GM19239 (cell line): ENCODE measurements at regions not wholly inside any gene's neighbourhood (a gene's known extent, or its start where the extent isn't known, plus 50 kb on each side); places are given as distances from the start of the nearest gene placed in this dataset.

ENCODE experiments used
- DNase-seq: peaks from one replicate; pipeline ENCODE4 v3.0.0; 2011; ENCODE audit warnings: low spot score; ENCODE audit not compliant: insufficient read length
- FAIRE-seq: peaks from 2 replicates; lab custom pipeline; 2011; peaks lifted over from hg19 to GRCh38; lab: Jason Lieb, UNC

DNA sequence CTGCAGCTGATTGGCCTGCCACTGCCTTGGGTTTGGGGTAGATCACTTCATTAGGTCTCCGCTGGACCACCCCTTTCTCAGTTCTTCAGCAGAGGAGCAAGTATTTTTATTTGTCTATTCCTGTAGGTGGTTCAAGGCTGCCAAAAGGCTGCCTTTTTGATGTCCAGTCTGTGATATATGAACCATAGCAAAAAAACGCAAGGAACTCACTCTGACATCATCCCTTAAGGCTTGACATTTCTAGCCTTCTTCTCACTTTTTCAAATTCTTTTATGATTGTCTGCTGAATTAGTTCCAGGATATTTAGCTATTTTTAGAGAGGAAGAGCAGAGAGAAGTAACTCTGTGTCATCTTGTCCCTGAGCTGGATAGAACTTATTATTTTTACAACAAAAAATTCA lies 269.2 kb downstream of the BAMBI start:
- DNase-seq: no peak
- no peak for FAIRE-seq

DNA sequence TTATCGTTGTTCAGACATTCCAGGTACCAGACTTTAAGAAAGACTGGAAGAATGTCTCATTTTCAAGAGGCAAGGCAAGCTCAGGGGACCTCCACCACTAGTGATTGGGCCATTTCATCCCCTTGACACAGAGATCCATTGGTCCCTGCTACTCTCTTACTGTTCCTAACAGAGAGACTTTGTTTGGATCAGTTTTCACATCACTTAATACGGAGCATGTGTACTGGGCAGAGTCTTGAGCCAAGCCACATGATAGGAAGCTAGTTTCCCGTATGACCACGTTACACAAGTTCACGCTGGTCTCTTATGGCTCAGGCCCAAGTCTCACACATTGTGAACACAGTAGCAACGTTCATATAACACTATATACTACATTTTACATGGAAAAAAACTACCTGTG lies 269.9 kb downstream of the BAMBI start:
- DNase-seq (no peak), FAIRE-seq (peak; percentile 58)

DNA sequence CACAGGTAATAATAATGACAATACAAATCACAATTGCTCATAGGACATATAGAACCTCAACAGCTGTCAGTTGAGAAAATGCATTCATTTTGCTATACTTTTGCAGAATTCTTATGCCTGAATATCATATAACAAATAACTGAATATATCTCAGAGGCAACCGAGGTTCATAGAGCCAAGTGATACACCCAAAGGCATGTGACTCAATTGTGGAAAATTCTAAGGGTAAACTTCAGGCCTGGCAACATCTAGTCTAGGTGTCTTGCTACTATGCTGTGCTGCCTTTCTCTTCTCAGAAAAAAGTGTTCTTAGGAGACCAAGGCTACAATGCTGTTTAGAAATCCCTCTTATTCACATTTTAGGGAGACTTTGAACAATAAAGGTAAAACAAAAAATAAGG lies 270.7 kb downstream of the BAMBI start:
- no peak for DNase-seq
- peak; percentile 28 for FAIRE-seq

DNA sequence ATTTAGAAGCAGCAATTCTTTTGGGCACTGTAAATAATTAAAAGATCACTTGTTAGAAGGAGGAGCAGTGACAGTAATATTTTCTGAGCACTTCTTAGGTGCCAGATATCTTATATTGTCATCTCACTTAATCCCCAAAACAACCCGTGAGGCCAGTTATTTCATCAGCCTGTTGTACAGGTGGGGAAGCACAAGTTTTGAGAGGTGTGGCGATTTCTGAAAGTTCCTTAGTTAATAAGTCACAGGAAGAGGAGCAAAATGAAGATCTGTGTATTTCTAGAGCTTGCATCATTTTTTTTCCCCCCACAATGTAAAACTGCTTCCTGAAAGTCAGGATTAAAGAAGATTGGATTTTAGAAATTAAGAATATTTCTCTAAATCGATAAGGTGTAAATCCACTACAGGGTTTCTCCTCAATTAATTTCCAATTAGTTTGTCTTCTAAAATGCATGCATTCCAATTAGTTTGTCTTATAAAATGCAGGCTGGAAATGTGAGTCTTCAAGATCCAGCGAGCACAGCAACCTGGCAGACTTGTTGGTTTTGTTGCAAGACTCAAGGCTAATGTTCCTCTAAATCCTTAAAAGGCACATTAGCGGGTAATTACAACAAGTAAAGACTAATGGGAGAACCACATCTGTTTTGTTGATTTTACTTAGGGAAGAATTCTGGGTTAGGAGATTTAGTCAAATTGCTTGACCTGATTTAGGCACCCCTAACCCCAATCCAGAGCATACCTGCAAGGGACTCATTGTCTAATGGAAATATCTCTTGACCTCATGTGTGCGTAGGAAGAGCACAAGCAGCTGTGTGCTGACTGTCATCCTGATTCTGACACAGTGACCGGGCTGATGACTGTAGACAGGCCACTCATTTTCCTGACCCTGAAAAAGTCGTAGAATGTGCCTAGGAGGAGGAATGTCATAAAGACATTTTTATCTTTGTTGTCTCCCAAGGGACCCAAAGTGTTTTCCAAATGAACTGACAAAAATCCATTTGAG lies 272.0 kb downstream of the BAMBI start:
- peak; percentile 26 for DNase-seq
- FAIRE-seq: peak; percentile 86

DNA sequence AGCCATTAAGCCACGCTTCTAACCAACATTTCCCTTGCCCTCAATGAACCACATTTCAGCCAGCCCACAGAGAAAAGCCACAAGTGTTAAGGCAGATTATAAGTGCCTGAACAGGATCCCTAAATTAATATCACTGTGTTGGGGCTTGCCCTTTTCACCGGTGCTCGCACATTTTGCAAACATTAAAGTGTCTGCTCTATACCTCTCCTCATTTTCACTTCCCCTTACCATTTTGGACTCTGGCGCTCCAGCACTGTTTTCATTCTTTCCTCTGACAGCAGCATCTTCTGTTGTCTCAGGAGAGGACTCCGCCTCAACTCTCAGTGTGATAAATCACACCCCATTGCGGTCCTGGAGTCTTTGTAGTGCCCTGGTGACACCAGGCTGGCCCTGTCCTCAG lies 274.2 kb downstream of the BAMBI start:
- DNase-seq (no peak), FAIRE-seq (peak; percentile 84)

DNA sequence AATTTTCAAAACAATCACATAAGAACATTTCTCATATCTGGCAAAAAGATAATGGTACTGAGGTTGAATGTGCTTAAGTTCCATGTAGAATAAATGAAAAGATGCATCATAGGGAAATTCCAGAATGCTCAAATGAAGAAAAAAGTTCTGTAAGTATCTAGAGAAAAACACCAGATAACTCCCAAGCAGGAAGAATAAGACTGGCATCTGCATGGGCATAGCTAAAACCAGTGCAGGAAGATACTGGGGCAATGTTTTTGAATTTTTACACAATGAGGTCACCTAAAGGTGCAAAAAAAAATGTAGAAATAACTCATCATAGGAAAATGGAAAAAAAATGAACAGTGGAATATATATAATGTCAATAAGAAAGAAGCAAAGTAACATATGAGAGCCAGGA lies 275.2 kb downstream of the BAMBI start:
- DNase-seq (no peak), FAIRE-seq (no peak)

DNA sequence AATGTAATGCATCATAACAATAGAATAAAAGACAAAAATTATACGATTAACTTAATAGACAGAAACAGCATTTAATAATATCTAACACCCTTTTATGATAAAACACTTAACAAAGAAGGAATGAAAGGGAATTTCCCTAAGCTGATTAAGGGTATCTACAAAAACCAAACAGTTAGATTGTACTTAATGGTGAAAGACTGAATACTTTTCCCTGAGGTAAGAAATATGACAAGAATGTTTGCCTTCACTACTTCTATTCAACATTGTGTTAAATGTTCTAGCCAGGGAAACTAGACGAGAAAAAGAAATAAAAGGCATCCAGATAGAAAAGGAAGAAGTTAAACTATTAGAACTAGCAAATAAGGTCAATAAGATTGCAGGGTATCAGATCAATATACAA lies 276.9 kb downstream of the BAMBI start:
- no peak for FAIRE-seq
- no peak for DNase-seq

DNA sequence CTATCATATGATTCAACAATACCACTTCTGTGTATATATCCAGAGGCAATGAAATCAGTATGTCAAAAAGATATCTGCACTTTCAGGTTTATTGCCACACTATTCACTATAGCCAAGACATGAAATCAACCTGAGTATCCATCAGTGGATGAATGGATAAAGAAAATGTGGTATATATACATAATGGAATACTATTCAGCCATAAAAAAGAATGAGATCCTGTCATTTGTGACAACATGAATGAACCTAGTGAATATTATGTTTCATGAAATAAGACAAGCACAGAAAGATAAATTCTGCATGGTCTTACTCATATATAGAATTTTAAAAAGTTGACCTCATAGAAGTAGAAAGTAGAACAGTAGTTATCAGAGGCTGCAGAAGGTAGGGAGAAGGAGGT lies 281.1 kb downstream of the BAMBI start:
- no peak for FAIRE-seq
- no peak for DNase-seq

DNA sequence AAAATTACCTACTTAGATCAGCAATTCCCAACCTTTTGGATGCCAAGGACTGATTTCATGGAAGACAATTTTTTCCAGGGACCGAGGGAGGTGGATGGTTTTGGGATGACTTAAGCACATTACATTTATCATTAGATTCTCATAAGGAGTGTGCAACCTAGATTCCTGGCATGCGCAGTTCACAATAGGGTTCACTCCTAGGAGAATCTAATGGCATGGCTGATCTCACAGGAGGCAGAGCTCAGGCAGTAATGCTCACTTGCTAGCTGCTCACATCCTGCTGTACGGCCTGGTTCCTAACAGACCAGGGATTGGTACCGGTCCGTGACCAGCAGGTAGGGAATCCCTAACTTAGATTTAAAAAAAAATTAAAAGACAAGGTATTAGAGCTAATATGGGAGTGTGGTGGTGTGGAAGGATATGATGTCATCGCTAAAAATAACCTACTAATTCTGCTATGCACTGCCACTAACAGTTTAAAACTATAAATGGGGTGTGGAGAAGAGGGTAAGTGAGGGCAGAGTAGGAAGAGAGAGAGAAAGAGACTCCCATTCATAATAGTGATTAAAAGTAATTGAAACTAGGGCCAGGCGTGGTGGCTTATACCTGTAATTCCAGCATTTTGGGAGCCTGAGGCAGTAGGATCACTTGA lies 282.7 kb downstream of the BAMBI start:
- FAIRE-seq (no peak), DNase-seq (no peak)

DNA sequence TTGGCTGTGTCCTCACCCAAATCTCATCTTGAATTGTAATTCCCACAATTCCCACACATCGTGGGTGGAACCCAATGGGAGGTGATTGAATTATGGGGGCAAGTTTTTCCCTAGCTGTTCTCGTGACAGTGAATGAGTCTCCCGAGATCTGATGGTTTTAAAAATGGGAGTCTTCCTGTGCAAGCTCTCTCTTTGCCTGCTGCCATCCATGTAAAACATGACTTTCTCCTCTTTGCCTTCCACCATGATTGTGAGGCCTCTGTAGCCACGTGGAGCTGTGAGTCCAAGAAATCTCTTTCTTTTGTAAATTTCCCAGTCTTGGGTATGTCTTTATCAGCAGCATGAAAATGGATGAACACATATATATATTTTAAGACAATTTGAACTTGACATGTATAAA lies 285.4 kb downstream of the BAMBI start:
- no peak for DNase-seq
- no peak for FAIRE-seq

DNA sequence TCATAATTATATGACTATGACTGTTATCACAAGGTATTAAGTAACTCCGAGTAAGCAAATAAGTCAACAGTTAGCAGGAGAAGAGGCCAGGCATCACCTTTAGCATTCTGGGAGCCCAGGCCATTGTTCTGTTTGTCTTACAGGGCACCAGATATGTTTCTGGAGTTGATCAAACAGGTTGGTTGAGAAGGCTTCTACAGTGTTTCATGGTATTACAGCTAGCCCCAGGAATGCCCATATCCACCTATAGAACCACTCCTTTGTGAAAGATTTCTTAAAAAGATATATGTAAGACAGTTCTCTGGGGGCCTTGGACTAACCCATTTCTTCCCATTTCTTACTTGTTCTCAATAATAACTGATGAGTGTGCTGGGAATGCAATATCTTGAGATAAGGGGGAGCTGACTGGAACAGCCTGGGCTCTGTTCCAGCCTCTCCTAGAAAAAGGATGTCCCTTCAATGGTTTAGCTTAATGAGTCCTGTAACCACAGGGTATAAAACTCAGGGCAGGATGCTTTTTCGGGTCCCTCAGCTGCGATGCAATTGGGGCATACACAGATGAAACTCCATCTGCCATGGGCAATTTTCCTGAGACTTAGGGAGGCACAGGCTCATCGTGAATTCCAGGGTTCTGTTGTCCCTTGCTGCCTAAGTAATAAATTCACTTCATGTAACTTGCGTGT lies 286.4 kb downstream of the BAMBI start:
- FAIRE-seq (no peak), DNase-seq (no peak)

DNA sequence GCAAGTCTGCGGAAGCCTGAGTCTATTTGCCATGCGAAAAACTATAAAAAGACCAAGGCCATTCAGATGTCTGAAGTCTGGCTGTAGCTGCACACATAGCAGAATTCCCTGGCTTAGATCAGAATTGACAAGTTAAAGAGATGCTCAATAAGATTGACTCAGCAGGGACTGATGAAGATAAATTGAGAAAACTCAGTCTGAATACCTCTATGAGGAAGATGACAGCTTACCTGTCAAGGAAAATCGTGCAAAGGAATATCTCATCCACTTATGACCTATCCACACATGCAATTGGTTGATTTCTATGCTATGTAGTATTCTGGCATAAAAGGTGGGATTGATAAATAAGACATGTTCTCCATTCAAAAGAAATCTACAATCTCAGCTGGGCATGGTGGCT lies 288.6 kb downstream of the BAMBI start:
- no peak for FAIRE-seq
- no peak for DNase-seq

DNA sequence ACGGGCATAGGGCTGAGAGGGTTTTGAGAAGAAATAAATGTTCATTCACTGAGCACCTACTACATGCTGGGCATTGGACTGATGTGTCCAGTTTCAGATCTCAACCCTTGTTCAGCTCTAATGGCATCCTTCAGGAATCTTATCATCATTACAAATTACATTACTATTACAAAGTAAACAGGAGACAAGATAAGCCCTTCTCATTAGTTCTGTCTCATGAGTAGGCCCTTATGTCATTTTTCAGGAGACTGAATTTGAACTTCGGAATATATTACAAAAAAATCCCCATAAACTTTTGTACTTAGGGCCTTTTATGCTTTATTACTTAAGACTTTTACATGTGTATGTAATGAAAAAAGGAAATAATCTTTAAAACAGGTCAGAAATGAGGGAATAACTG lies 289.7 kb downstream of the BAMBI start:
- FAIRE-seq (no peak), DNase-seq (no peak)

DNA sequence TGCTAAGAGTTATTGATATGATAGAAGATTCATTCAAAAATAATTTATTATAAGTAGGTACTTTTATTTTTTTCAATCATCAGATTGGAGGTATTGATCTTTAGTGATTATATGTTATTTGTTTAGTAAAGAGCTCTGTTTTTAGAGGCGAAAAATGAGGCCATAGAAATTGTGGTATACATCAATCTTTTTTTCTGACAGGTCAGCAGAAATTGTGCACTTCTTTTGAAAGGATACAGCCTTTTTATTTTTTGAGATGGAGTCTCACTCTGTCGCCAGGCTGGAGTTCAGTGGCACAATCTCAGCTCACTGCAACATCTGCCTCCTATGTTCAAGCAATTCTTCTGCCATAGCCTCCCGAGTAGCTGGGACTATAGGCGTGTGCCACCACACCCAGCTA lies 292.1 kb downstream of the BAMBI start:
- FAIRE-seq (no peak), DNase-seq (no peak)

DNA sequence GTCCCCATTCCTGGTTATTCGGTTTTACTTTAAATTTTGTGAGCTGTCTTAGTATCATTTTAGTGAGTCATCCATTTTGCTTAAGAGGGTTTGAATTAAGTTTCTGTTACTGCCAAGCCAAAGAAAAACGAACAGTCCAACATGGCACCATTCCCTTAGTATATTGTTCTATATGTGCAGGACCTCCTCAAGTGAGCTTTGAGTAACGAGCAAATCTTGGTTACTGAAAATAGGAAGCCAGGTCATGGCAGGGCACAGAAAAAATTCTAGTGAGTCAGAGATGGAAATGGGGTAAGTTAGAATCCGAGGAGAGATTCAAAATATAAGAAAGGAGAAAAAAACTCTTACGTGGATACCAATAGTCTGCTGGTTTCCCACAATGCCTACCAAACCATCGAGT lies 292.9 kb downstream of the BAMBI start:
- FAIRE-seq: no peak
- no peak for DNase-seq

DNA sequence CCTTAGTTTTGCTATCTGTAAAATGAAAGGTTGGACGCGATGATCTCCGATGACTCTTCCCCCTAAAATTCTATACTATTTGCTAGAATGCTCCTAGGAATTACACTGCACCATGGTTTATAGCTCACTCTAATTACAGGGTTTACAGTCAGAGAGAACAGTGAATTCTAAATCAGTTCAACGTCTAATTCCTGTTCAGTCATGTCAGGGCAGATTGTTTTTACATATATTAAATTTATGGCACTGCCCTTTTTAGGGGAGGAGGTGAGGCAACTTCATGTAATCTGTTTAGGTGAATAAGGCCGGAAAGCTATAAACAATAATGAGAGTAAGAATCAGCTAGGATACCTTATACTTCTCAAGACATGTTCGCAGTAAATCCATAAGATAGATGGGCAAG lies 293.9 kb downstream of the BAMBI start:
- DNase-seq (no peak), FAIRE-seq (no peak)

DNA sequence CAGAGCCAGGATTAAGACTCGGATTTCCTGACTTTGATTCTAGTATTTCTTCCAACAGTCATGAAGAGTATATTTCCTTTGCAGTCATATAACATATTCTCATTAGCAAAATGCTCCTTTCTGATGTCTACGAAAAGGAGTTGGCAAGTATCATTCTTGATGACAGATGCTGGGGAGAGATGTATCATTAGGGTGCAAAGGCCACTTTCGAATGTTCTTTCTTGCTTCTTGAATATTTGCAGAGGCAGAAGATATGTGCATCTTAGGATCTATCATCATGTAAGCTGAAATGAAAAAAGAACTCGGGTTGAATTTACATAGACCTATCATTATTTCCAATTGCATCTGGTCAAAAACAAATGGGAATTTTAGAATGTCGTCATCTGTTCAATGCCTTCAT lies 294.4 kb downstream of the BAMBI start:
- FAIRE-seq (no peak), DNase-seq (no peak)

DNA sequence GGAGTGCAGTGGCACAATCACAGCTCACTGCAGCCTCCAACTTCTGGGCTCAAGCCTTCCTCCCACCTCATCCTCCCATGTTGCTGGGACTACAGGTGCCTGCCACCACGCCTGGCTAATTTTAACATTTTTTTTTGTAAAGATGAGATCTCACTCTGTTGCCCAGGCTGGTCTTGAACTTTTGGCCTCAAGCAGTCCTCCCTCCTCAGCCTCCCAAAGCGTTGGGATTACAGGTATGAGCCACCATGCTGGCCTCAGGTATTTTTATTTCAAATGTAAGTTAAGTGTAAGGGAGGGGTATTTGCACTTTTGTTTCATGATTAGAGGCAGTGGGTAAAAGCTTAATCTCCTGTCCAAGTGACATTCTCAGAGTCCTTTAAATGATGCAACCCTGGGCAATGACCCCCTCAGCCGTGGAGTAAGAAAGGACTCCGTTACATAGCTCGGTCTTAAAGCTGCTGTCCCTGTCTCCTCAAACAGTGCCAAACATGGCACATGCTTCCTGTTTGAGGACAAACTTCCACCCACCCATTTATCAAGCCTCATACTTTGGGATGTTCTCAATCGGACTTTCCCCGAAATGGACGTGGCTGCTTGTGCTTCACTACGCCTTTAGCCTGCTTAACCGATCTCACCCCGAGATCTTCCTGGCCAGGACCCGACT lies 296.1 kb downstream of the BAMBI start:
- no peak for FAIRE-seq

DNA sequence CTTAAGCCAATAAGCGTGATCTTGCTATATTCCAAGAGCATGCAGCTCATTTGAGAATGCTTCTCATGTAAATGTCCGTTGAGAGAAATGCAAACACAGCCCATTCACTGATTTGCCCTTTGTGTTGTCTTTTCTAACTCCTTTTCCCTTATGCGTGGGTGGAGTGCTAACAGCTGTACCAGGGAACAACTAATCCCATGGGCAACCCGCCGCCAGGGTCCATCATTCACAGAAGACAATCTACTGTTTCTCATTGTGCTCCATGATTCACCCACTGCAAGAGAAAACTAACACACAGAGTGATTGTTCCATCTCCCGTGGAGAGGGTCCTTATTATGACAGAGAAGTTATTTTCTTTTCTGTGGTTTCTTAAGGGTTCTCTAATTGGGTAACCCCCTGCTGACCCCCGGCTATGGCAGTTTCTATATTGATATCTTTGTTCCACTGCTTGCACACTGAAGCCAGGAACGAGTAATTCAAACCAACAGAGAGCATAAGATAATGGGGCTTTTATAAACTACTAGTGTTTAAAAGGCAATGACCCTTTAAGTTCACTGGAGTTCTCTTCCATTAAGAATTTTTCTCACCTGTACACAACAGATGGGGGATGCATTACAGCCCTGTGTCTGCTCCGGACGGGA lies 298.7 kb downstream of the BAMBI start:
- DNase-seq (no peak), FAIRE-seq (no peak)

More for the DNA sequence above, 296.1 kb downstream of the BAMBI start:
- no peak for DNase-seq

DNA sequence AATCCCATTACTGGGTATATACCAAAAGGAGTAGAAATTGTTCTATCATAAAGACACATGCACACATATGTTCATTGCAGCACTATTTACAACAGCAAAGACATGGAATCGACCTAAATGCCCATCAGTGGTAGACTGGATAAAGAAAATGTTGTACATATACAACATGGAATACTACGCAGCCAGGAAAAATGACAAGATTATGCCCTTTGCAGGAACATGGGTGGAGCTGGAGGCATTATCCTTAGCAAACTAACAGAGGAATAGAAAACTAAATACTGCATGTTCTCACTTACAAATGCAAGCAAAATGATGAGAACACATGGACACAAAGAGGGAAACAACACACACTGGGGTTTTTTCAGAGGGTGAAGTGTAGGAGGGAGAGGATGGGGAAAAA lies 300.2 kb downstream of the BAMBI start:
- DNase-seq (no peak), FAIRE-seq (no peak)
